ENCODE measurements at regions not wholly inside any gene's neighbourhood (a gene's known extent, or its start where the extent isn't known, plus 50 kb on each side); places are given as distances from the start of the nearest gene placed in this dataset.

DNA sequence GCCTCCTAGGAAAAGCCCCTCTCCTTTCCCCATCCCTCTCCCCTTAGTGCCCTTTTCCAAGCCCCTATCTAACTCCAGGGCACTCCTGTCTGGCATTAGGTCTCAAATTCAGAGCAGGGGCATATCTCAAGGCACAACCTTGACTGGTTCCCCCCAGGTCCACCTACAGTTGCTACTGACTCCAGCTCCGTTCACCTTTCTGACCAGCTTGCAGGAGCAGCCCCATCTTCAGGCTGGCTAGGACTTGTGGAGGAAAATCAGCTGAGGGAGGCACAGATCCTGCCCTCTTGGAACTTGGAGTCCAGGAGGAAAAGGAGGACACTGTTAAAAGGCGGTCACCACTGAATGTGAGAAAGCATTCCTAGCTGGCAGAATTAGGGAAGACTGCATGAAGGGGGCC, 152.4 kb downstream of the ZFP36L2 start:
- no peak overlapping the region for H2AFZ ChIP-seq
- no peaks in the 10 kb centered on the region for H3K9me2 ChIP-seq (replicated peaks; ENCODE audit: insufficient read depth)
- peaks cover 44% of the 10 kb centered on the region for H3K4me1 ChIP-seq (ENCODE audit: insufficient read depth)
- no peaks in the 10 kb centered on the region for H3K27me3 ChIP-seq
- peak overlapping the region; percentile 87 for H3K27ac ChIP-seq
- no peaks in the 10 kb centered on the region for H4K20me1 ChIP-seq (ENCODE audit: insufficient read depth, poor library complexity, severe bottlenecking)
- no peaks in the 10 kb centered on the region for H3K79me2 ChIP-seq
- no peak for DNase-seq (ENCODE audit: low spot score)
- TF ChIP-seq EZH2 (IDR thresholded peaks at IDR 0.05; ENCODE audit: borderline replicate concordance) (no peak), EZH2phosphoT487 (IDR thresholded peaks at IDR 0.05; ENCODE audit: low read depth, severe bottlenecking, unreplicated experiment) (no peak), CTCF (IDR thresholded peaks at IDR 0.05; ENCODE audit: poor library complexity) (no peak)
- no peak overlapping the region for H3K4me3 ChIP-seq
- WGBS (ENCODE audit: low lambda C conversion rate, missing lambda C conversion rate): 100% methylated on average over 2 of the region's 2 CpGs
- H3K9me3 ChIP-seq (ENCODE audit: low read depth): no peaks in the 10 kb centered on the region
- H3K36me3 ChIP-seq (replicated peaks; ENCODE audit: insufficient read depth, low read depth): no peaks in the 10 kb centered on the region
- peak overlapping the region; percentile 52 for H3K4me2 ChIP-seq

DNA sequence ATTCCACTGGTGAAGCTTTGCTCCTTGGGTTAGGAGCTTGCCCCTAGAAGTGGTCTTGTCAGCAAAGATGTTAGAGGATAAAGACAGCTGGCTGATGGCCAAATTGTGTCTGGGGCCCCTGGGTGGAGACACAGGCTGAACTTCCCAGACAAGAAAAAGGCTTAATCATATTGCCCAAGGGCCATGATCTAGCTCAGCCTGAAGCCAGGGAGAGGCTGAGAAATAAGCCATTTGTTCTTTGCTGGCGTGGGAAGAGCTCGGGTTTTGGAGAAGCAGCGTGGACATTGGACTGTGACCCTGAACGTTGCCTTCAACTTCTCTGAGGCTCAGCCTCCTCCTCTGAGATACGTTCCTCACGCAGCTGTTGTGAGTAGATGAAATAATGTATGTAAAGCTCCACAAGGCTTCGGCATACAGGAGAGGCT, 153.0 kb downstream of the ZFP36L2 start:
- H2AFZ ChIP-seq: no peak overlapping the region
- peak; percentile 62 for DNase-seq (ENCODE audit: low spot score)
- no peaks in the 10 kb centered on the region for H3K9me3 ChIP-seq (ENCODE audit: low read depth)
- no peaks in the 10 kb centered on the region for H3K9me2 ChIP-seq (replicated peaks; ENCODE audit: insufficient read depth)
- no peak overlapping the region for H3K4me3 ChIP-seq
- peak overlapping the region; percentile 87 for H3K27ac ChIP-seq
- H3K4me2 ChIP-seq: peak overlapping the region; percentile 52
- H3K36me3 ChIP-seq (replicated peaks; ENCODE audit: insufficient read depth, low read depth): no peaks in the 10 kb centered on the region
- 62% methylated on average over 7 of the region's 7 CpGs for whole genome bisulfite sequencing (ENCODE audit: low lambda C conversion rate, missing lambda C conversion rate)
- H3K27me3 ChIP-seq: no peaks in the 10 kb centered on the region
- TF ChIP-seq CTCF (IDR thresholded peaks at IDR 0.05; ENCODE audit: poor library complexity) (no peak), EZH2 (IDR thresholded peaks at IDR 0.05; ENCODE audit: borderline replicate concordance) (no peak), EZH2phosphoT487 (IDR thresholded peaks at IDR 0.05; ENCODE audit: low read depth, severe bottlenecking, unreplicated experiment) (no peak)
- H3K4me1 ChIP-seq (ENCODE audit: insufficient read depth): peaks cover 44% of the 10 kb centered on the region
- H4K20me1 ChIP-seq (ENCODE audit: insufficient read depth, poor library complexity, severe bottlenecking): no peaks in the 10 kb centered on the region
- no peaks in the 10 kb centered on the region for H3K79me2 ChIP-seq

- Histone ChIP-seq H3K9me2 (replicated peaks; ENCODE audit: insufficient read depth) (no peaks in the 10 kb centered on the region), H3K27ac (peak overlapping the region; percentile 91), H4K20me1 (ENCODE audit: insufficient read depth, poor library complexity, severe bottlenecking) (no peaks in the 10 kb centered on the region), H3K4me1 (ENCODE audit: insufficient read depth) (peaks cover 44% of the 10 kb centered on the region), H3K27me3 (no peaks in the 10 kb centered on the region), H3K36me3 (replicated peaks; ENCODE audit: insufficient read depth, low read depth) (no peaks in the 10 kb centered on the region), H3K9me3 (ENCODE audit: low read depth) (no peaks in the 10 kb centered on the region), H3K79me2 (no peaks in the 10 kb centered on the region), H3K4me3 (no peak overlapping the region), H3K4me2 (peak overlapping the region; percentile 25), H2AFZ (no peak overlapping the region)
- TF ChIP-seq CTCF (IDR thresholded peaks at IDR 0.05; ENCODE audit: poor library complexity): no peak
- TF ChIP-seq EZH2phosphoT487 (IDR thresholded peaks at IDR 0.05; ENCODE audit: low read depth, severe bottlenecking, unreplicated experiment): no peak
- no peak for TF ChIP-seq EZH2 (IDR thresholded peaks at IDR 0.05; ENCODE audit: borderline replicate concordance)
- no peak for DNase-seq (ENCODE audit: low spot score)
- WGBS (ENCODE audit: low lambda C conversion rate, missing lambda C conversion rate): 73% methylated on average over 16 of the region's 16 CpGs
Observed at GRCh38 chr2:43071599-43072550, 154.5 kb downstream of the ZFP36L2 start.
